Tibial nerve (tissue), 3 donors: ENCODE measurements at regions not wholly inside any gene's neighbourhood (a gene's known extent, or its start where the extent isn't known, plus 50 kb on each side); places are given as distances from the start of the nearest gene placed in this dataset.

Experiments
- POLR2A ChIP-seq, 2 donors: fragments of 450-650 bp; IDR thresholded peaks; one replicate each; pipeline ENCODE4 v1.6.1; 2017; ENCODE audit warnings: antibody characterized with exemption in 2 of 2, mild to moderate bottlenecking in 2 of 2, moderate library complexity in 2 of 2
- TF ChIP-seq, protein P1 (sequence below), 5 experiments: fragments of 200-600 bp in 3 of 5; fragments of 450-650 bp in 2 of 5; sonication (generic) in 3 of 5; IDR thresholded peaks; one replicate each; pipeline ENCODE4 v1.5.1; 2016 to 2019; ENCODE audit warnings: antibody characterized with exemption in 5 of 5, mild to moderate bottlenecking in 3 of 5, moderate library complexity in 2 of 5

- TF ChIP-seq, protein P1, sequence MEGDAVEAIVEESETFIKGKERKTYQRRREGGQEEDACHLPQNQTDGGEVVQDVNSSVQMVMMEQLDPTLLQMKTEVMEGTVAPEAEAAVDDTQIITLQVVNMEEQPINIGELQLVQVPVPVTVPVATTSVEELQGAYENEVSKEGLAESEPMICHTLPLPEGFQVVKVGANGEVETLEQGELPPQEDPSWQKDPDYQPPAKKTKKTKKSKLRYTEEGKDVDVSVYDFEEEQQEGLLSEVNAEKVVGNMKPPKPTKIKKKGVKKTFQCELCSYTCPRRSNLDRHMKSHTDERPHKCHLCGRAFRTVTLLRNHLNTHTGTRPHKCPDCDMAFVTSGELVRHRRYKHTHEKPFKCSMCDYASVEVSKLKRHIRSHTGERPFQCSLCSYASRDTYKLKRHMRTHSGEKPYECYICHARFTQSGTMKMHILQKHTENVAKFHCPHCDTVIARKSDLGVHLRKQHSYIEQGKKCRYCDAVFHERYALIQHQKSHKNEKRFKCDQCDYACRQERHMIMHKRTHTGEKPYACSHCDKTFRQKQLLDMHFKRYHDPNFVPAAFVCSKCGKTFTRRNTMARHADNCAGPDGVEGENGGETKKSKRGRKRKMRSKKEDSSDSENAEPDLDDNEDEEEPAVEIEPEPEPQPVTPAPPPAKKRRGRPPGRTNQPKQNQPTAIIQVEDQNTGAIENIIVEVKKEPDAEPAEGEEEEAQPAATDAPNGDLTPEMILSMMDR (IDR thresholded peaks at IDR 0.05) = no peak
- TF ChIP-seq POLR2A (IDR thresholded peaks at IDR 0.05) = no peak
Measured at GRCh38 chr1:181981821-181982220, 79.7 kb downstream of the ZNF648 start.
